Endothelial cell of umbilical vein (primary cell): ENCODE measurements at regions not wholly inside any gene's neighbourhood (a gene's known extent, or its start where the extent isn't known, plus 50 kb on each side); places are given as distances from the start of the nearest gene placed in this dataset.

Source experiments
- BruUV-seq: library from RNA; stranded (reverse); fragments of 400-500 nt; replicated peaks from 2 replicates; lab custom pipeline; 2021; lab: Mats Ljungman, UMichigan
- CTCF ChIA-PET: fragments of 300-600, 350-600 bp; sonication (Branson Sonifier 250); formaldehyde crosslinking; loops from one replicate; lab custom pipeline; 2021; ENCODE audit warnings: antibody characterized with exemption, inconsistent platforms; lab: Charles Lee
- POLR2A ChIA-PET: fragments of 300-600, 350-600 bp; sonication (Branson Sonifier 250); formaldehyde crosslinking; loops from one replicate; lab custom pipeline; 2021; ENCODE audit warnings: antibody characterized with exemption, inconsistent platforms; lab: Charles Lee
- DNase-seq: peaks from one replicate; pipeline ENCODE4 v3.0.0-alpha.2; 2011; ENCODE audit warnings: low read depth, low spot score
- FAIRE-seq: peaks from 2 replicates; lab custom pipeline; 2011; peaks lifted over from hg19 to GRCh38; lab: Jason Lieb, UNC
- H2AFZ ChIP-seq: 2 replicates; pipeline ENCODE4 v1.6.0; 2012; ENCODE audit warnings: low read depth, low read length, control low read depth, inconsistent platforms
- H3K27ac ChIP-seq: 2 replicates; pipeline ENCODE4 v1.5.1; 2011; ENCODE audit warnings: low read depth, mild to moderate bottlenecking, control low read depth, low read length, moderate library complexity; ENCODE audit not compliant: insufficient read depth
- H3K27me3 ChIP-seq, 2 experiments: 2 replicates each; pipeline versions ENCODE4 v1.6.0 to v1.6.1; 2011; ENCODE audit warnings: low read length in 2 of 2, mixed read lengths in 1 of 2; ENCODE audit not compliant: control insufficient read depth in 2 of 2, insufficient read depth in 2 of 2
- H3K36me3 ChIP-seq, 2 experiments: 2 replicates in 1 of 2; 3 replicates in 1 of 2; pipeline ENCODE4 v1.5.1; 2011; ENCODE audit warnings: low read length in 2 of 2, mild to moderate bottlenecking in 1 of 2, moderate library complexity in 1 of 2; ENCODE audit not compliant: control insufficient read depth in 2 of 2, insufficient read depth in 2 of 2; ENCODE audit errors: extremely low read depth in 1 of 2
- H3K4me1 ChIP-seq: 3 replicates; pipeline ENCODE4 v1.5.1; 2011; ENCODE audit warnings: mild to moderate bottlenecking, low read length; ENCODE audit not compliant: control insufficient read depth, insufficient read depth; ENCODE audit errors: extremely low read depth
- H3K4me2 ChIP-seq: 2 replicates; pipeline ENCODE4 v1.6.1; 2011; ENCODE audit warnings: low read length, control low read depth, mixed read lengths; ENCODE audit not compliant: insufficient read depth
- H3K4me3 ChIP-seq, 3 experiments: fragments of 200-600 bp in 1 of 3; sonication (generic), shearing (Covaris generic) in 1 of 3; replicated peaks in 1 of 3; 2 replicates each; pipeline ENCODE4 v1.5.1; 2011 to 2016; ENCODE audit warnings: control low read depth in 3 of 3, low read length in 3 of 3, mild to moderate bottlenecking in 2 of 3, inconsistent platforms in 1 of 3, low read depth in 1 of 3, moderate library complexity in 1 of 3; ENCODE audit not compliant: insufficient read depth in 1 of 3
- H3K79me2 ChIP-seq: 2 replicates; pipeline ENCODE4 v1.6.0; 2012; ENCODE audit warnings: low read length, inconsistent platforms; ENCODE audit not compliant: control insufficient read depth, insufficient read depth
- H3K9ac ChIP-seq: replicated peaks from 2 replicates; pipeline ENCODE3; 2011; ENCODE audit warnings: low read length, control low read depth; ENCODE audit not compliant: insufficient read depth; ENCODE audit errors: extremely low read depth
- H3K9me1 ChIP-seq: replicated peaks from 3 replicates; pipeline ENCODE4 v1.6.0; 2011; ENCODE audit warnings: mild to moderate bottlenecking, low read length; ENCODE audit not compliant: control insufficient read depth, insufficient read depth; ENCODE audit errors: extremely low read depth
- H3K9me3 ChIP-seq: replicated peaks from 2 replicates; pipeline ENCODE4 v1.5.1; 2012; ENCODE audit warnings: low read length, inconsistent platforms; ENCODE audit not compliant: control insufficient read depth, insufficient read depth
- H4K20me1 ChIP-seq: replicated peaks from 2 replicates; pipeline ENCODE3; 2011; ENCODE audit warnings: mild to moderate bottlenecking, low read length; ENCODE audit not compliant: control insufficient read depth, insufficient read depth; ENCODE audit errors: extremely low read depth
- EZH2 ChIP-seq: IDR thresholded peaks from 2 replicates; pipeline ENCODE4 v1.6.1; 2012; ENCODE audit warnings: borderline replicate concordance, low read depth, mild to moderate bottlenecking, moderate library complexity, low read length, inconsistent platforms; ENCODE audit not compliant: severe bottlenecking
- FOS ChIP-seq: IDR thresholded peaks from 2 replicates; pipeline ENCODE4 v1.6.1; 2011; ENCODE audit warnings: mild to moderate bottlenecking, low read length, moderate library complexity, borderline replicate concordance; ENCODE audit not compliant: insufficient read depth
- GATA2 ChIP-seq: IDR thresholded peaks from 2 replicates; pipeline ENCODE4 v1.7.0; 2011; ENCODE audit warnings: low read depth, mild to moderate bottlenecking, moderate library complexity, mixed read lengths, low read length; ENCODE audit not compliant: insufficient read length, insufficient read depth
- JUN ChIP-seq: IDR thresholded peaks from 2 replicates; pipeline ENCODE4 v1.6.1; 2011; ENCODE audit warnings: borderline replicate concordance, low read depth; ENCODE audit not compliant: insufficient read length, insufficient read depth
- MYC ChIP-seq: IDR thresholded peaks from one replicate; pipeline ENCODE4 v1.6.1; 2011; ENCODE audit warnings: mild to moderate bottlenecking, low read depth, low read length
- POLR2A ChIP-seq: IDR thresholded peaks from 2 replicates; pipeline ENCODE4 v1.6.1; 2012; ENCODE audit warnings: low read depth, mild to moderate bottlenecking, control low read depth, low read length
- POLR2AphosphoS5 ChIP-seq: IDR thresholded peaks from 2 replicates; pipeline ENCODE4 v1.6.1; 2012; ENCODE audit warnings: low read depth, mild to moderate bottlenecking, control low read depth, low read length, moderate library complexity; ENCODE audit not compliant: insufficient read depth
- dilution Hi-C: fragments of 300-500 bp; cut with MboI; formaldehyde crosslinking; loops from one replicate; pipeline ENCODE4 v1.15.0; 2019; ENCODE audit warnings: low sequenced_read_pairs; ENCODE audit not compliant: extremely low pct_ligation_motif_present
- intact Hi-C: fragments of 100-400 bp; cut with micrococcal nuclease; formaldehyde crosslinking; loops from one replicate; pipeline ENCODE4 v1.10.0; 2022
- TF ChIP-seq, protein P1 (sequence below), 2 donors: IDR thresholded peaks; 1 replicate in 1 of 2; 2 replicates in 1 of 2; pipeline ENCODE4 v1.5.1; 2011; ENCODE audit warnings: low read length in 2 of 2, mild to moderate bottlenecking in 2 of 2, moderate library complexity in 2 of 2, control low read depth in 1 of 2, inconsistent platforms in 1 of 2, low read depth in 1 of 2; ENCODE audit not compliant: insufficient read depth in 1 of 2; ENCODE audit errors: extremely low read depth in 1 of 2
- TF ChIP-seq, protein P2 (sequence below): IDR thresholded peaks from 2 replicates; pipeline ENCODE4 v1.6.1; 2011; ENCODE audit not compliant: insufficient read depth, insufficient read length

DNA sequence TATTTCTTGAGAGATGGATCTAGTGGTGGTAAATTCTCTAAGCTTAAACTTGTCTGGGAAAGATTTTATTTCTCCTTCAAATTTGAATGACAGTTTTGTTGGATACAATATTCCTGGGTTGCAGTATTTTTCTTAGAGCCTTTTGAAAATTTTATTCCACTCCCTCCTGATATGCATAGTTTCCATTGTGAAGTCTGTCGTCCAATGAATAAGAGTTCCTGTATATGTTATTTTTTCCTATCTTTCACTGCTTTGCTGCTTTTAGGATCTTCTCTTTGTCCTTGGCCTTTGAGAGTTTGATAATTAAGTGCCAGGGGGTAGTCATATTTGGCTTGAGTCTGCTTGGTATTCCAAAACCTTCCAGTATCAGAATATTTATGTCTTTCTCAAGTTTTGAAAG lies 1156.4 kb upstream of the AGA start:
- Histone ChIP-seq H3K79me2 (no peaks in the 10 kb centered on the region), H2AFZ (no peak overlapping the region), H3K27me3 (no peaks in the 10 kb centered on the region), H3K9me3 (peaks cover 4% of the 10 kb centered on the region), H3K4me3 (no peak overlapping the region), H3K4me1 (no peaks in the 10 kb centered on the region), H3K9me1 (no peaks in the 10 kb centered on the region), H3K36me3 (no peaks in the 10 kb centered on the region), H3K4me2 (no peak overlapping the region), H3K27ac (no peak overlapping the region), H4K20me1 (no peaks in the 10 kb centered on the region), H3K9ac (no peak overlapping the region)
- TF ChIP-seq GATA2 = no peak
- TF ChIP-seq FOS = no peak
- no peak for TF ChIP-seq POLR2AphosphoS5
- no peak for TF ChIP-seq MYC
- TF ChIP-seq JUN = no peak
- TF ChIP-seq EZH2 = no peak
- TF ChIP-seq POLR2A = no peak
- TF ChIP-seq, protein P1, sequence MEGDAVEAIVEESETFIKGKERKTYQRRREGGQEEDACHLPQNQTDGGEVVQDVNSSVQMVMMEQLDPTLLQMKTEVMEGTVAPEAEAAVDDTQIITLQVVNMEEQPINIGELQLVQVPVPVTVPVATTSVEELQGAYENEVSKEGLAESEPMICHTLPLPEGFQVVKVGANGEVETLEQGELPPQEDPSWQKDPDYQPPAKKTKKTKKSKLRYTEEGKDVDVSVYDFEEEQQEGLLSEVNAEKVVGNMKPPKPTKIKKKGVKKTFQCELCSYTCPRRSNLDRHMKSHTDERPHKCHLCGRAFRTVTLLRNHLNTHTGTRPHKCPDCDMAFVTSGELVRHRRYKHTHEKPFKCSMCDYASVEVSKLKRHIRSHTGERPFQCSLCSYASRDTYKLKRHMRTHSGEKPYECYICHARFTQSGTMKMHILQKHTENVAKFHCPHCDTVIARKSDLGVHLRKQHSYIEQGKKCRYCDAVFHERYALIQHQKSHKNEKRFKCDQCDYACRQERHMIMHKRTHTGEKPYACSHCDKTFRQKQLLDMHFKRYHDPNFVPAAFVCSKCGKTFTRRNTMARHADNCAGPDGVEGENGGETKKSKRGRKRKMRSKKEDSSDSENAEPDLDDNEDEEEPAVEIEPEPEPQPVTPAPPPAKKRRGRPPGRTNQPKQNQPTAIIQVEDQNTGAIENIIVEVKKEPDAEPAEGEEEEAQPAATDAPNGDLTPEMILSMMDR (IDR thresholded peaks at IDR 0.05; ENCODE audit: extremely low read depth in 1 of 2, insufficient read depth in 1 of 2, low read depth in 1 of 2, low read length in 2 of 2) = no peak
- TF ChIP-seq, protein P2, sequence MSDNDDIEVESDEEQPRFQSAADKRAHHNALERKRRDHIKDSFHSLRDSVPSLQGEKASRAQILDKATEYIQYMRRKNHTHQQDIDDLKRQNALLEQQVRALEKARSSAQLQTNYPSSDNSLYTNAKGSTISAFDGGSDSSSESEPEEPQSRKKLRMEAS = no peak
- ChIA-PET CTCF (no interaction called here), POLR2A (no interaction called here)
- intact Hi-C loops = no loop called here
- dilution Hi-C loops = no loop called here
- DNase-seq (no peak), FAIRE-seq (no peak)
- no TSS peak for BruUV-seq
